PC-3 (cell line): ENCODE measurements at regions not wholly inside any gene's neighbourhood (a gene's known extent, or its start where the extent isn't known, plus 50 kb on each side); places are given as distances from the start of the nearest gene placed in this dataset.

ENCODE experiments used
- ATAC-seq: fragments of 200-7000 bp; cut with Tn5 transposase; 2 replicates; pipeline ENCODE4 v1.9.1; 2020; ENCODE audit warnings: mild to moderate bottlenecking, moderate library complexity
- BruUV-seq: library from RNA; stranded (reverse); fragments of 400-500 nt; replicated peaks from 2 replicates; lab custom pipeline; 2021; lab: Mats Ljungman, UMichigan
- CTCF ChIA-PET: fragments of 300-600 bp; sonication (Branson Sonifier 250); formaldehyde crosslinking; loops from one replicate; lab custom pipeline; 2022; ENCODE audit warnings: antibody characterized with exemption; lab: Charles Lee
- POLR2A ChIA-PET: fragments of 300-600 bp; sonication (Branson Sonifier 250); formaldehyde crosslinking; loops from one replicate; lab custom pipeline; 2022; ENCODE audit warnings: antibody characterized with exemption; ENCODE audit not compliant: unreplicated experiment; lab: Charles Lee
- DNase-seq: peaks from one replicate; pipeline ENCODE4 v3.0.0-alpha.2; 2015
- H2AFZ ChIP-seq: fragments of 300-600 bp; sonication (generic); 2 replicates; pipeline ENCODE4 v1.6.0; 2016; ENCODE audit warnings: antibody characterized with exemption, low read length
- H3F3A ChIP-seq: fragments of 300-600 bp; sonication (generic); one replicate; pipeline ENCODE4 v1.6.0; 2017; ENCODE audit warnings: antibody characterized with exemption, low read length, control low read depth, mild to moderate bottlenecking; ENCODE audit not compliant: unreplicated experiment
- H3K27ac ChIP-seq: fragments of 300-600 bp; sonication (generic); 2 replicates; pipeline ENCODE4 v1.5.1; 2016; ENCODE audit warnings: mild to moderate bottlenecking, low read length
- H3K27me3 ChIP-seq: fragments of 300-600 bp; sonication (generic); 2 replicates; pipeline ENCODE4 v1.6.1; 2016; ENCODE audit warnings: low read length, mixed read lengths
- H3K36me3 ChIP-seq: fragments of 300-600 bp; sonication (generic); 2 replicates; pipeline ENCODE4 v1.6.1; 2016; ENCODE audit warnings: low read depth, mixed run types, low read length, mixed read lengths
- H3K4me1 ChIP-seq: fragments of 300-600 bp; sonication (generic); 2 replicates; pipeline ENCODE4 v1.5.1; 2016; ENCODE audit warnings: low read length; ENCODE audit not compliant: insufficient read depth
- H3K4me2 ChIP-seq: fragments of 300-600 bp; sonication (generic); 2 replicates; pipeline ENCODE4 v1.6.0; 2016; ENCODE audit warnings: low read length
- H3K4me3 ChIP-seq: fragments of 300-600 bp; sonication (generic); 2 replicates; pipeline ENCODE4 v1.5.1; 2016; ENCODE audit warnings: mild to moderate bottlenecking, low read length, mixed read lengths
- H3K79me2 ChIP-seq: fragments of 300-600 bp; sonication (generic); 2 replicates; pipeline ENCODE4 v1.6.1; 2017; ENCODE audit warnings: low read length, mixed read lengths
- H3K9ac ChIP-seq: fragments of 300-600 bp; sonication (generic); 2 replicates; pipeline ENCODE4 v1.6.0; 2016; ENCODE audit warnings: mild to moderate bottlenecking, low read length
- H3K9me2 ChIP-seq: fragments of 300-600 bp; sonication (generic); replicated peaks from 2 replicates; pipeline ENCODE4 v1.6.1; 2016; ENCODE audit warnings: mixed run types, low read length, mixed read lengths
- H3K9me3 ChIP-seq: fragments of 300-600 bp; sonication (generic); 2 replicates; pipeline ENCODE4 v1.6.1; 2016; ENCODE audit warnings: low read length, mixed read lengths
- H4K20me1 ChIP-seq: fragments of 300-600 bp; sonication (generic); 2 replicates; pipeline ENCODE4 v1.6.1; 2016; ENCODE audit warnings: low read length, mixed read lengths
- CTCF ChIP-seq: fragments of 300-600 bp; sonication (generic); conservative IDR thresholded peaks from 2 replicates; pipeline ENCODE4 v1.5.1; 2017; ENCODE audit warnings: antibody characterized with exemption, low read depth, mild to moderate bottlenecking, low read length
- EZH2 ChIP-seq: fragments of 300-600 bp; sonication (generic); IDR thresholded peaks from one replicate; pipeline ENCODE4 v1.6.1; 2017; ENCODE audit warnings: antibody characterized with exemption, mild to moderate bottlenecking, low read length; ENCODE audit not compliant: unreplicated experiment
- EZH2phosphoT487 ChIP-seq: fragments of 300-600 bp; sonication (generic); IDR thresholded peaks from 2 replicates; pipeline ENCODE4 v1.6.1; 2018; ENCODE audit warnings: mild to moderate bottlenecking, antibody characterized with exemption, low read length, borderline replicate concordance
- intact Hi-C: fragments of 100-400 bp; cut with micrococcal nuclease; formaldehyde crosslinking; loops from 2 replicates; pipeline ENCODE4 v1.9.0; 2023

- intact Hi-C loops = loop anchor here (1.0 kb wide), 2 partner anchors 13 to 32 kb away; no protein-coding TSS in a partner anchor
- Histone ChIP-seq H3K36me3 (peaks cover 46% of the 10 kb centered on the region), H4K20me1 (peaks cover 28% of the 10 kb centered on the region), H3K9ac (peak overlapping the region; percentile 95), H3K27ac (peak overlapping the region; percentile 98), H3K4me1 (peaks cover 51% of the 10 kb centered on the region), H3F3A (peaks cover 39% of the 10 kb centered on the region), H3K4me3 (peak overlapping the region; percentile 87), H3K9me2 (no peaks in the 10 kb centered on the region), H3K79me2 (peaks cover 95% of the 10 kb centered on the region), H3K27me3 (no peaks in the 10 kb centered on the region), H3K4me2 (peak overlapping the region; percentile 98), H2AFZ (no peak overlapping the region), H3K9me3 (no peaks in the 10 kb centered on the region)
- TF ChIP-seq EZH2phosphoT487 = no peak
- no peak for TF ChIP-seq EZH2
- TF ChIP-seq CTCF = no peak
- BruUV-seq = TSS peak; percentile 45
- peak; percentile 7 for ATAC-seq
- peak; percentile 64 for DNase-seq
- CTCF ChIA-PET = interaction anchor here (0.5 kb wide), 1 partner anchor 604 kb away, joined by 4 read pairs; no protein-coding TSS in a partner anchor
- POLR2A ChIA-PET = interaction anchor here (0.6 to 1.0 kb wide), 4 partner anchors 10 to 584 kb away, joined by 3 to 8 read pairs (median 6); no protein-coding TSS in a partner anchor
Measured at GRCh38 chrX:45771560-45772340, 571.1 kb upstream of the DIPK2B start.

DNA sequence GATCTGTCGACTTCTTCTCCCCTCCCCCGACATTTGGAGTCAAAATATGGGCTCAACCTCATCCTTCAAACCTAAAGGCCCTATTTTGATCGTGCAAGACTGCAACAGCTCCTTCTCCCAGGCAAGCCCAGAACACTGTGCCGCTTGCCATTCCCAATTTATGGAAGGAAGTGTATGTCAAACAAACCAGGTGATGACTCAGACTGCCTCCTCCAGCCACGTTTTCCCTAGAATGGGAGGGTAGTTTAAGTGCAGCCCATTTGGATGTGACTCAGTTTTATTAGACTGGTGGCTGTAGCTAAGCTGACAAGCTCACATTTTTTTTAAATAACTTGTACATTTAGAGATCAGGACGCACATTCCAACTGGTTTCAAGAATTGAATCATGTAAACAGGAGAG, 570.4 kb upstream of the DIPK2B start:
- Histone ChIP-seq H3K9me2 (no peaks in the 10 kb centered on the region), H3K9ac (peak overlapping the region; percentile 95), H3K36me3 (peaks cover 51% of the 10 kb centered on the region), H3K27me3 (no peaks in the 10 kb centered on the region), H4K20me1 (peaks cover 29% of the 10 kb centered on the region), H2AFZ (no peak overlapping the region), H3K4me1 (peaks cover 45% of the 10 kb centered on the region), H3K4me2 (peak overlapping the region; percentile 98), H3K27ac (peak overlapping the region; percentile 98), H3K79me2 (peaks cover 95% of the 10 kb centered on the region), H3F3A (peaks cover 39% of the 10 kb centered on the region), H3K4me3 (peak overlapping the region; percentile 87), H3K9me3 (no peaks in the 10 kb centered on the region)
- TF ChIP-seq EZH2 (no peak), CTCF (no peak), EZH2phosphoT487 (no peak)
- ATAC-seq (peak; percentile 48), DNase-seq (peak; percentile 96)
- CTCF ChIA-PET = no interaction called here
- no TSS peak for BruUV-seq
- POLR2A ChIA-PET = interaction anchor here (0.6 to 1.0 kb wide), 5 partner anchors 10 to 584 kb away, joined by 3 to 8 read pairs (median 5); no protein-coding TSS in a partner anchor
- intact Hi-C loops = loop anchor here (1.0 kb wide), 2 partner anchors 13 to 32 kb away; no protein-coding TSS in a partner anchor
